GM12865 (cell line): ENCODE measurements at regions not wholly inside any gene's neighbourhood (a gene's known extent, or its start where the extent isn't known, plus 50 kb on each side); places are given as distances from the start of the nearest gene placed in this dataset.

ENCODE experiments used
- DNase-seq: peaks from one replicate; pipeline ENCODE4 v3.0.0; 2010; ENCODE audit warnings: low read depth
- H3K4me3 ChIP-seq: 2 replicates; pipeline ENCODE4 v1.5.1; 2011; ENCODE audit warnings: mild to moderate bottlenecking, low read depth, low read length, control low read depth
- TF ChIP-seq, protein P1 (sequence below): IDR thresholded peaks from 2 replicates; pipeline ENCODE4 v1.5.1; 2011; ENCODE audit warnings: low read length, control low read depth, low read depth, inconsistent platforms; ENCODE audit not compliant: insufficient read depth; ENCODE audit errors: missing control alignments

DNA sequence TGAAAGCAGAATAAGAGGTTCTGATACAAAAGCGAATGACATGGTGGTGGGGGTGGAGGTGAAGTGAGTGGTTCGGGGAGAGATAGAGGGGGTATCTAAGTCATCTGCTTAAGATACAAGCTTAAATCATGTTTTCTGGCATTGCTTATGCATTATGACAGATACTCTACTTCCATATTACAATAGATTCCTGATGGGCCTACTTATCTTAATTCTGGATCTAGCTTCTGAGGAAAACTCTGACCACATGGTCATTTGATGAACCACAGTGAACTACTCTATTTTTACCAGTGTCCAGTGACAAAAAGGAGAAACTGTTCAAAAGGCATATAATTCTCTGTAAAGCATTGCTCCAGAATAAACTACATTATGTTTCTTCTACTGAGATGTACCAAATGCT is 673.7 kb upstream of the CCDC54 start:
- no peak for DNase-seq
- TF ChIP-seq, protein P1, sequence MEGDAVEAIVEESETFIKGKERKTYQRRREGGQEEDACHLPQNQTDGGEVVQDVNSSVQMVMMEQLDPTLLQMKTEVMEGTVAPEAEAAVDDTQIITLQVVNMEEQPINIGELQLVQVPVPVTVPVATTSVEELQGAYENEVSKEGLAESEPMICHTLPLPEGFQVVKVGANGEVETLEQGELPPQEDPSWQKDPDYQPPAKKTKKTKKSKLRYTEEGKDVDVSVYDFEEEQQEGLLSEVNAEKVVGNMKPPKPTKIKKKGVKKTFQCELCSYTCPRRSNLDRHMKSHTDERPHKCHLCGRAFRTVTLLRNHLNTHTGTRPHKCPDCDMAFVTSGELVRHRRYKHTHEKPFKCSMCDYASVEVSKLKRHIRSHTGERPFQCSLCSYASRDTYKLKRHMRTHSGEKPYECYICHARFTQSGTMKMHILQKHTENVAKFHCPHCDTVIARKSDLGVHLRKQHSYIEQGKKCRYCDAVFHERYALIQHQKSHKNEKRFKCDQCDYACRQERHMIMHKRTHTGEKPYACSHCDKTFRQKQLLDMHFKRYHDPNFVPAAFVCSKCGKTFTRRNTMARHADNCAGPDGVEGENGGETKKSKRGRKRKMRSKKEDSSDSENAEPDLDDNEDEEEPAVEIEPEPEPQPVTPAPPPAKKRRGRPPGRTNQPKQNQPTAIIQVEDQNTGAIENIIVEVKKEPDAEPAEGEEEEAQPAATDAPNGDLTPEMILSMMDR = no peak
- no peak overlapping the region for H3K4me3 ChIP-seq

DNA sequence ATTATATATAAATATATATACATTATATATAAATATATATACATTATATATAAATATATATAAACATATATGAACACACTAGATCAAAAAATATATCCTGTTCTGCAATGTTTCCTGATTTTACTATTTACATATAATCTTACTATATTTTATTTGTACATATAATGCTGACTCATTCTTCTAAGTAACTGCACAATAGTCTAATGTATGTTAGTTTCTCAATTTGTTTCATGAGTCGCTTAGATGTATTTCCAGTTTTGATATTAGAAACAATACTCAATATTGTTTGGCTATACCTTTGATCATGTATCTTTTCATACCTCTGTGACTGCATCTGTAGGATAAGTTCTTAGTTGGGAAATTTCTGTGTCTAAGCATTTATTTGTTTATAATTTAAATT is 669.9 kb upstream of the CCDC54 start:
- TF ChIP-seq, protein P1 = no peak
- no peak overlapping the region for H3K4me3 ChIP-seq
- DNase-seq = no peak

DNA sequence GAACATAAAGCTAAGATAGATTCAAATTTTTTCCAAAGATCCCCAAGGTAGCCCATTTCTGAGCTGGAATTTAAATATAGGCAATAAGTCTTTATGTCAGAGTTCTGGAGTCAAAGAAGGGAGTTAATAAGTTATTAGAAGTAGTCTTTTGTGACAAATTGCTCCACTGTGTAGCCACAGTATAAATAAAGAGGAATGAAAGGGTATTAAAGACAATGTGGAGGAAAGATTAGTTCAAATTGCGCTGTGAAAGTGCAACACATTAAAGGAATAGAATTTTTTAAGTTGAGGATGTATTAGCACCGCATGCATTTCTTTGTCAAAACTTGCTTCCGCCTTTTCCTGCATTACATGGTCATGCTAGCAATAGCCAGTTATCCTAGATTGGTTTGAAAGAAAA is 666.6 kb upstream of the CCDC54 start:
- DNase-seq = no peak
- H3K4me3 ChIP-seq = no peak overlapping the region
- TF ChIP-seq, protein P1 = no peak

DNA sequence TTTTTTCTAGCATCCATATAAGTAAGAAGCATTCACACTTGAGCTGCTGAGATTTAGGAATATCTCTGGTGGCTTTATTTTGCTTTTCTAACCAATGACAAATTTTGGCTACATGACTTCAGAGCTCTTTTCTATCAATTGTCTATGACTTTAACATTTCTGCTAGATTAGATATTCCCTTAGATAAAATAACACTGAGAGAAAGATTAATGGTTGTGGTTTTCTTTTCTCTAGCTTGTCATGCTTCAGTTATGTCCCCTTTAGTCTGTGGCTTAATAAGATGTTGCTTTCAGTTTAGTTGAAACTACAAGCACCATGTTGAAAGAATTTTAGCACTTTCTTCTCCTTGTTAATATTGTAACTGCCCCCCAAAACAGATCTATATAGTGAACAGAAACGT is 665.6 kb upstream of the CCDC54 start:
- DNase-seq = no peak
- TF ChIP-seq, protein P1 = no peak
- no peak overlapping the region for H3K4me3 ChIP-seq

DNA sequence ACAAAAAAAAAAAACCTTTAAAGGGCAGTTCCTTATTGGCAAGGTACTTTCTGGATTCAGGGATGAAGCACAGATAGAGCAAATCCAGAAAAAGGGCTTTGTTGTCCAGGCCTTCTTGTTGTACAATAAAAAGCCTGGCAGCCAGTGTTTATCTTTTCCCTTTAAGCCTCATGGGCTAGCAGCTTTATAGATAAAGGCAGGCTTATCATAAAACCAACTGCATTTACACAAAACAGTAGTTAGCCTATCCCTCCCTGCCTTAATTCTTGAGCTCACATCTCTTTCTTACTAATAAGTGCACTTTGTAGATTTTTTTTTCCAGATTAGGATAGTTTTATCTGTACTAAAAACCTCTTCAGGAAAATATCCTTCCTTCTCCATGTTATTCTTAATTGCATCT is 662.8 kb upstream of the CCDC54 start:
- no peak overlapping the region for H3K4me3 ChIP-seq
- no peak for DNase-seq
- TF ChIP-seq, protein P1 = no peak

DNA sequence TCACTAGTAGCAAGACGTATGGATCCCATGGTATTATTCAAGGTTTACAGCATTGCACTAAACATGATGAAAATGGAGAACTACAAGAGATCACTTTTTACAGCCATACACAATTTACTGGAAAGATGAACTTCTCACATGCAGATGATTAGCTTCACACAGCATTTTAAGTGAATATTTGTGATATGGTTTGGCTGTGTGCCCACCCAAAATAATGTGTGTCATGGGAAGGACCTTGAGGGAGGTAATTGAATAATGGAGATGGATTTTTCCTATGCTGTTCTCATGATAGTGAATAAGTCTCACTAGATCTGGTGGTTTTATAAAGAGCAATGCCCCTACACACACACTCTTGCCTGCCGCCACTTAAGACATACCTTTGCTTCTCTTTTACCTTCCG is 662.0 kb upstream of the CCDC54 start:
- TF ChIP-seq, protein P1 = no peak
- H3K4me3 ChIP-seq = no peak overlapping the region
- no peak for DNase-seq

DNA sequence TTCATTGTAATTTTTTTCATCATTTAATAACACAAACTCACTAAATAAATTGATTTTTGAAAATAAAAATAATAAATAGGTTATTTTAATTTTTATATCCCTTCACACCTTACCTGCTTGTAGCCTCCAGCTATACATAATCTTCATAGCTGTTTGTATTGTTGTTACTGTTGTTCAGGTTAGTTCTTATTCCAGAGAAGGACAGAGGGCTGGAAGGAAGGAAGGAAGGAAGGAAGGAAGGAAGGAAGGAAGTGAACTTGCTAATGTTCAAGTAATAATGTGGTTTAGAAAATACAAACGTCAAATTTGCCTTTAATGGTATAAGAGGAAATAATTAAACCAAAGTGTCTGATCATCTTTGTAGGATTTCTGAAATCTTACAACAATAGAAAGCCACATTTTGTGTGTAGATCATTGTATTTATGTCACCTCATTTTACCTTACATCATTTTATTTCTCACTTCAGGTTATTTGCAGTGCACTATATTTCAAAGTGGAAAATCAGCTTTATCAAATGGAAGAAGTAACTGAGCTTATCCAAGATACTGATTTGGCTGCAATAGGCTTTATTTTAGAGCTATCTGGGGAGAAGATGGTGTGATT is 660.0 kb upstream of the CCDC54 start:
- no peak for DNase-seq
- no peak overlapping the region for H3K4me3 ChIP-seq
- TF ChIP-seq, protein P1 = no peak
